Mucosa of descending colon (tissue), 3 donors: ENCODE measurements at regions not wholly inside any gene's neighbourhood (a gene's known extent, or its start where the extent isn't known, plus 50 kb on each side); places are given as distances from the start of the nearest gene placed in this dataset.

Experiments used
- ATAC-seq: fragments of 200-7000 bp; cut with Tn5 transposase; one replicate; pipeline ENCODE4 v1.9.1; 2020; ENCODE audit warnings: mild to moderate bottlenecking, moderate library complexity
- DNase-seq, 3 donors: peaks; one replicate each; pipeline ENCODE4 v3.0.0-alpha.2; 2020
- H3K36me3 ChIP-seq: fragments of 200-600 bp; one replicate; pipeline ENCODE4 v1.8.0; 2021; ENCODE audit warnings: low read depth, mild to moderate bottlenecking
- H3K4me1 ChIP-seq: fragments of 200-600 bp; one replicate; pipeline ENCODE4 v1.8.0; 2021; ENCODE audit warnings: low read depth, mild to moderate bottlenecking
- H3K4me3 ChIP-seq: fragments of 200-600 bp; one replicate; pipeline ENCODE4 v1.8.0; 2021; ENCODE audit warnings: mild to moderate bottlenecking
- H3K9me3 ChIP-seq: fragments of 200-600 bp; one replicate; pipeline ENCODE4 v1.8.0; 2021; ENCODE audit warnings: mild to moderate bottlenecking
- intact Hi-C, 2 donors: fragments of 100-400 bp; cut with DNase I in 1 of 2; cut with micrococcal nuclease in 1 of 2; formaldehyde crosslinking; loops; one replicate each; pipeline versions ENCODE4 v1.11.0 to v1.11.1; 2022; cut with DNase I, micrococcal nuclease
- TF ChIP-seq, protein P1 (sequence below): fragments of 200-600 bp; IDR thresholded peaks from one replicate; pipeline ENCODE4 v1.8.0; 2022; ENCODE audit warnings: antibody characterized with exemption, mild to moderate bottlenecking
- donor health status: DM: no; HTN: no; CAD: no; lungs with moderate emphysema.
- donor health status: DM: no; HTN: no; CAD: no.
- donor health status: DM: no; HTN: yes; CAD: no.

GRCh38 chr5:61653807-61654580 lies 321.9 kb downstream of the ZSWIM6 start:
- no peaks in the 10 kb centered on the region for H3K4me1 ChIP-seq
- no peaks in the 10 kb centered on the region for H3K9me3 ChIP-seq
- H3K36me3 ChIP-seq, result no peaks in the 10 kb centered on the region
- TF ChIP-seq, protein P1, sequence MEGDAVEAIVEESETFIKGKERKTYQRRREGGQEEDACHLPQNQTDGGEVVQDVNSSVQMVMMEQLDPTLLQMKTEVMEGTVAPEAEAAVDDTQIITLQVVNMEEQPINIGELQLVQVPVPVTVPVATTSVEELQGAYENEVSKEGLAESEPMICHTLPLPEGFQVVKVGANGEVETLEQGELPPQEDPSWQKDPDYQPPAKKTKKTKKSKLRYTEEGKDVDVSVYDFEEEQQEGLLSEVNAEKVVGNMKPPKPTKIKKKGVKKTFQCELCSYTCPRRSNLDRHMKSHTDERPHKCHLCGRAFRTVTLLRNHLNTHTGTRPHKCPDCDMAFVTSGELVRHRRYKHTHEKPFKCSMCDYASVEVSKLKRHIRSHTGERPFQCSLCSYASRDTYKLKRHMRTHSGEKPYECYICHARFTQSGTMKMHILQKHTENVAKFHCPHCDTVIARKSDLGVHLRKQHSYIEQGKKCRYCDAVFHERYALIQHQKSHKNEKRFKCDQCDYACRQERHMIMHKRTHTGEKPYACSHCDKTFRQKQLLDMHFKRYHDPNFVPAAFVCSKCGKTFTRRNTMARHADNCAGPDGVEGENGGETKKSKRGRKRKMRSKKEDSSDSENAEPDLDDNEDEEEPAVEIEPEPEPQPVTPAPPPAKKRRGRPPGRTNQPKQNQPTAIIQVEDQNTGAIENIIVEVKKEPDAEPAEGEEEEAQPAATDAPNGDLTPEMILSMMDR, result no peak
- intact Hi-C loops, result loop anchor here in 1 of 2 donors (10.0 kb wide), 1 partner anchor 599 kb away; no protein-coding TSS in a partner anchor
- ATAC-seq (no peak), DNase-seq (no peak)
- no peak overlapping the region for H3K4me3 ChIP-seq

- H3K4me1 ChIP-seq, result no peaks in the 10 kb centered on the region
- TF ChIP-seq, protein P1, result no peak
- intact Hi-C loops, result loop anchor here in 1 of 2 donors (10.0 kb wide), 1 partner anchor 600 kb away; no protein-coding TSS in a partner anchor
- no peaks in the 10 kb centered on the region for H3K36me3 ChIP-seq
- H3K4me3 ChIP-seq, result no peak overlapping the region
- DNase-seq (no peak), ATAC-seq (no peak)
- no peaks in the 10 kb centered on the region for H3K9me3 ChIP-seq
Observed at GRCh38 chr5:61654876-61655275, 322.8 kb downstream of the ZSWIM6 start.

- ATAC-seq, result no peak
- TF ChIP-seq, protein P1, result no peak
- H3K36me3 ChIP-seq, result no peaks in the 10 kb centered on the region
- no peaks in the 10 kb centered on the region for H3K4me1 ChIP-seq
- no peaks in the 10 kb centered on the region for H3K9me3 ChIP-seq
- intact Hi-C loops, result loop anchor here in 1 of 2 donors (10.0 kb wide), 1 partner anchor 602 kb away; no protein-coding TSS in a partner anchor
- no peak overlapping the region for H3K4me3 ChIP-seq
- no peak for DNase-seq
Observed at GRCh38 chr5:61657010-61657409, 325.0 kb downstream of the ZSWIM6 start.

GRCh38 chr5:61657686-61658085 lies 325.6 kb downstream of the ZSWIM6 start:
- Histone ChIP-seq H3K4me3 (no peak overlapping the region), H3K36me3 (no peaks in the 10 kb centered on the region), H3K4me1 (no peaks in the 10 kb centered on the region), H3K9me3 (no peaks in the 10 kb centered on the region)
- intact Hi-C loops, result loop anchor here in 1 of 2 donors (10.0 kb wide), 1 partner anchor 603 kb away; no protein-coding TSS in a partner anchor
- DNase-seq (no peak), ATAC-seq (no peak)
- TF ChIP-seq, protein P1, result no peak

DNA sequence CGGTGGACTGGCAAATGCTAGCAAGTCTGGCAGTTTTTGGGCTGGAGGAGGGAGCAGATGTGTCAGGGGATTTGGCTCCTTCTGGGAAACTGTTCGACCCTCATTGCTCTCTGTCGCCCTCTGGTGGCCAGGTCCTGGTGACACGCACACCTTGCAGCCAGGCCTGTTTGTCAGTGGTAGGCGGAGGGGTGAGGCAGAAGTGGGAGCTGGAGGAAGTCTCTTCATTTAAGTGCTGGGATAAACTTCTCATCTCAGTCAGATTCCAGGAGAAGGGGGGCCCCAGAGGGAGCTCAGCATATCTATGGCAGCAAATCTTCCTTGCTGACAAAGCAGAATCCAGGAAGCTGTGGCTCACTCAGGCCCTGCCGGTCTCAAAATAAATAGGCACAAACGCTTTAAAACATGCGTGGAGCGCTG lies 326.5 kb downstream of the ZSWIM6 start:
- H3K9me3 ChIP-seq, result no peaks in the 10 kb centered on the region
- TF ChIP-seq, protein P1, result peak; percentile 93
- no peak overlapping the region for H3K4me3 ChIP-seq
- no peaks in the 10 kb centered on the region for H3K36me3 ChIP-seq
- H3K4me1 ChIP-seq, result no peaks in the 10 kb centered on the region
- intact Hi-C loops, result loop anchor here in 1 of 2 donors (10.0 kb wide), 1 partner anchor 604 kb away; no protein-coding TSS in a partner anchor
- ATAC-seq (peak; percentile 94), DNase-seq (peak; percentile 78 to 92 (median 90))
